Fibroblast of lung (primary cell): ENCODE measurements at regions not wholly inside any gene's neighbourhood (a gene's known extent, or its start where the extent isn't known, plus 50 kb on each side); places are given as distances from the start of the nearest gene placed in this dataset.
A peak's percentile ranks its signal among the peaks of the same experiment; 100 is the strongest.
"Not testable (repeated sequence)": the region's sequence is repeated elsewhere in the genome, so short reads cannot be mapped to it uniquely, and the experiment has no call there.

Experiments
- DNase-seq, 2 donors: peaks; one replicate each; pipeline versions ENCODE4 v3.0.0 to v3.0.0-alpha.2; 2010; ENCODE audit warnings: low read depth in 2 of 2
- H2AFZ ChIP-seq: 2 replicates; pipeline ENCODE4 v1.5.1; 2012; ENCODE audit warnings: low read length, control low read depth, inconsistent platforms
- H3K27ac ChIP-seq: 2 replicates; pipeline ENCODE4 v1.5.1; 2011; ENCODE audit warnings: low read length, control low read depth; ENCODE audit not compliant: insufficient read depth
- H3K27me3 ChIP-seq: 2 replicates; pipeline ENCODE4 v1.5.1; 2011; ENCODE audit warnings: mild to moderate bottlenecking, low read length; ENCODE audit not compliant: control insufficient read depth, insufficient read depth
- H3K36me3 ChIP-seq: 2 replicates; pipeline ENCODE4 v1.5.1; 2011; ENCODE audit warnings: low read length; ENCODE audit not compliant: control insufficient read depth, insufficient read depth
- H3K4me1 ChIP-seq: 2 replicates; pipeline ENCODE4 v1.5.1; 2011; ENCODE audit warnings: low read length; ENCODE audit not compliant: control insufficient read depth, insufficient read depth; ENCODE audit errors: extremely low read depth
- H3K4me2 ChIP-seq: 2 replicates; pipeline ENCODE4 v1.5.1; 2011; ENCODE audit warnings: low read length, control low read depth; ENCODE audit not compliant: insufficient read depth; ENCODE audit errors: extremely low read depth
- H3K4me3 ChIP-seq, 4 experiments: fragments of 200-600 bp in 1 of 4; sonication (generic) in 1 of 4; replicated peaks in 1 of 4; 2 replicates each; pipeline ENCODE4 v1.5.1; 2011 to 2016; ENCODE audit warnings: low read length in 4 of 4, low read depth in 3 of 4, mild to moderate bottlenecking in 3 of 4, control low read depth in 2 of 4, inconsistent platforms in 1 of 4, mixed read lengths in 1 of 4; ENCODE audit not compliant: insufficient read depth in 1 of 4; ENCODE audit errors: control extremely low read depth in 1 of 4
- H3K79me2 ChIP-seq: 2 replicates; pipeline ENCODE4 v1.5.1; 2012; ENCODE audit warnings: mild to moderate bottlenecking, low read length, inconsistent platforms; ENCODE audit not compliant: control insufficient read depth, insufficient read depth
- H3K9ac ChIP-seq: 2 replicates; pipeline ENCODE4 v1.5.1; 2011; ENCODE audit warnings: mild to moderate bottlenecking, low read length, control low read depth; ENCODE audit not compliant: insufficient read depth
- H3K9me3 ChIP-seq: 2 replicates; pipeline ENCODE4 v1.5.1; 2012; ENCODE audit warnings: low read depth, low read length; ENCODE audit not compliant: control insufficient read depth, insufficient read depth
- H4K20me1 ChIP-seq: 2 replicates; pipeline ENCODE4 v1.5.1; 2011; ENCODE audit warnings: low read length; ENCODE audit not compliant: control insufficient read depth, insufficient read depth; ENCODE audit errors: extremely low read depth
- EZH2 ChIP-seq: IDR thresholded peaks from 2 replicates; pipeline ENCODE4 v1.5.1; 2012; ENCODE audit warnings: low read length, control low read depth, mild to moderate bottlenecking; ENCODE audit errors: missing control alignments
- TF ChIP-seq, protein P1 (sequence below), 2 donors: IDR thresholded peaks in 1 of 2; conservative IDR thresholded peaks in 1 of 2; 1 replicate in 1 of 2; 2 replicates in 1 of 2; pipeline ENCODE4 v1.5.1; 2011 to 2012; ENCODE audit warnings: low read length in 2 of 2, control low read depth in 1 of 2, inconsistent platforms in 1 of 2, low read depth in 1 of 2, mild to moderate bottlenecking in 1 of 2

DNA sequence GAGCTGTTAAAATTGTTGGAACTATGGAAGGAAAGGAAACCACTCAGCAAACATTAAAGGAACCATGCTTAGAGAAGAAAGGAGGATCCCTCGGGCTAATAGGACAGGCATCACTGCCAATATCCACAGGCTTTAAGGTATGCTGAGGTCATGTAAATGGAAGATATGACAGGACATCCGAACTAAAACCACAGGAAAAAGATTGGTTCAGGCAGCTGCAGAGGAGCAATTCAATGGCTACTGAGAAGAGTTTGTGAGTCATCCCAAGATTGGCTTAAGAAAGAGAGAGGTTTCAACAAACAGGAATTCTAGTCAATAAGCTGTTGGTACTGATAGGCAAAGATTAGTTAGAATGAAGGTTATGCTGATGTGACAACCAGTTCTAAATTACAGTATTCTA lies 106.4 kb upstream of the FAM241A start:
- Histone ChIP-seq H4K20me1 (no peaks in the 10 kb centered on the region), H3K27me3 (no peaks in the 10 kb centered on the region), H3K4me2 (no peak overlapping the region), H3K9me3 (no peaks in the 10 kb centered on the region), H3K4me1 (no peaks in the 10 kb centered on the region), H3K36me3 (no peaks in the 10 kb centered on the region), H3K79me2 (no peaks in the 10 kb centered on the region), H3K4me3 (no peak overlapping the region), H3K27ac (no peak overlapping the region), H2AFZ (no peak overlapping the region), H3K9ac (no peak overlapping the region)
- DNase-seq: peak in 1 of 2 donors; percentile 70
- TF ChIP-seq EZH2: no peak

DNA sequence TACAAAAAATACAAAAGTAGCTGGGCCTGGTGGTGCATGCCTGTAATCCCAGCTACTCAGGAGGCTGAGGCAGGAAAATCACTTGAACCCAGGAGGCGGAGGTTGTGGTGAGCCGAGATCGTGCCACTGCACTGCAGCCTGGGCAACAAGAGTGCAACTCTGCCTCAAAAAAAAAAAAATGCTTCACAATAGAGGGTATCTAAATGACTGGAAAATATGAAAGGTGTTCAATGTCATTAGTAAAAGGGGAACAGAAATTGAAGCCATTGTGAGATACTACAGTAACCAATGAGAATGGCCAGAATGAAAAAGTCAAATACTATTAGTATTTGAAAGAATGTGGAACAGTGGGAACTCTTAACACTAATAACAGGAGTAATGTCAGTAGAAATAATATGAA lies 96.1 kb upstream of the FAM241A start:
- not testable (repeated sequence) for H3K36me3 ChIP-seq, H3K9me3 ChIP-seq, H3K27me3 ChIP-seq, H3K79me2 ChIP-seq, H4K20me1 ChIP-seq, H3K9ac ChIP-seq, H3K4me3 ChIP-seq, H2AFZ ChIP-seq, H3K4me2 ChIP-seq, H3K4me1 ChIP-seq, H3K27ac ChIP-seq, DNase-seq

DNA sequence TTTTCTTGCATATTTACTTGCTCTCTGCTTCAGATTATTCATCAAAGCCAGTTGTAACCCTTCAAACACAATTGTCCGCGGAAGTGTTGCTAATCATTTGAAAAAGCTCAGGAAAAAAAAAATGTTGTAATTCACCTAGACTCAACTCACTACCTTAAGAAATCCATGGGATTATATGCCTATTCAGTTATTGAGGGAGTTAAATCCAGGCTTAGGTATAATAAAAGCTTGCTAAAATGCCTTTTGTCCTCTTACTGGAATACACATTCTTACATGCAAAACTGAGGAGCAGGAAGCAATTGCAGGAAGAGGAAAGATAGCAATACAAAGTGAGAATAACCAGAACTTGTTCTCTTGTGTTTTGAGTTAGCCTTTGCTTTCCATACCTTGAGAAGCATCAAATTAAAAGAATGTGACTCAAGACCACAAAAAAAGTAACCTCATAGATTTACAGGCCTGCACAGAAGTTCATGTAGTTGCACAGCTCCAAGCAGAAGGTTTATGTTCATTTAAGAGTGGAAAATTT lies 91.4 kb upstream of the FAM241A start:
- Histone ChIP-seq H3K4me3 (no peak overlapping the region), H4K20me1 (no peaks in the 10 kb centered on the region), H3K27ac (no peak overlapping the region), H3K27me3 (no peaks in the 10 kb centered on the region), H3K9ac (no peak overlapping the region), H3K4me1 (no peaks in the 10 kb centered on the region), H3K36me3 (no peaks in the 10 kb centered on the region), H3K79me2 (no peaks in the 10 kb centered on the region), H2AFZ (no peak overlapping the region), H3K9me3 (no peaks in the 10 kb centered on the region), H3K4me2 (no peak overlapping the region)
- no peak for TF ChIP-seq EZH2
- TF ChIP-seq, protein P1, sequence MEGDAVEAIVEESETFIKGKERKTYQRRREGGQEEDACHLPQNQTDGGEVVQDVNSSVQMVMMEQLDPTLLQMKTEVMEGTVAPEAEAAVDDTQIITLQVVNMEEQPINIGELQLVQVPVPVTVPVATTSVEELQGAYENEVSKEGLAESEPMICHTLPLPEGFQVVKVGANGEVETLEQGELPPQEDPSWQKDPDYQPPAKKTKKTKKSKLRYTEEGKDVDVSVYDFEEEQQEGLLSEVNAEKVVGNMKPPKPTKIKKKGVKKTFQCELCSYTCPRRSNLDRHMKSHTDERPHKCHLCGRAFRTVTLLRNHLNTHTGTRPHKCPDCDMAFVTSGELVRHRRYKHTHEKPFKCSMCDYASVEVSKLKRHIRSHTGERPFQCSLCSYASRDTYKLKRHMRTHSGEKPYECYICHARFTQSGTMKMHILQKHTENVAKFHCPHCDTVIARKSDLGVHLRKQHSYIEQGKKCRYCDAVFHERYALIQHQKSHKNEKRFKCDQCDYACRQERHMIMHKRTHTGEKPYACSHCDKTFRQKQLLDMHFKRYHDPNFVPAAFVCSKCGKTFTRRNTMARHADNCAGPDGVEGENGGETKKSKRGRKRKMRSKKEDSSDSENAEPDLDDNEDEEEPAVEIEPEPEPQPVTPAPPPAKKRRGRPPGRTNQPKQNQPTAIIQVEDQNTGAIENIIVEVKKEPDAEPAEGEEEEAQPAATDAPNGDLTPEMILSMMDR (conservative IDR thresholded peaks at IDR 0.05 in 1 of 2, IDR thresholded peaks at IDR 0.05 in 1 of 2; ENCODE audit: low read depth in 1 of 2, low read length in 2 of 2): no peak
- no peak for DNase-seq

GRCh38 chr4:112055100-112055499 lies 90.2 kb upstream of the FAM241A start:
- TF ChIP-seq, protein P1 (conservative IDR thresholded peaks at IDR 0.05 in 1 of 2, IDR thresholded peaks at IDR 0.05 in 1 of 2; ENCODE audit: low read depth in 1 of 2, low read length in 2 of 2): no peak
- no peak for TF ChIP-seq EZH2
- Histone ChIP-seq H2AFZ (no peak overlapping the region), H3K4me3 (no peak overlapping the region), H3K27ac (no peak overlapping the region), H3K36me3 (no peaks in the 10 kb centered on the region), H3K4me2 (no peak overlapping the region), H3K9ac (no peak overlapping the region), H3K4me1 (no peaks in the 10 kb centered on the region), H4K20me1 (no peaks in the 10 kb centered on the region), H3K79me2 (no peaks in the 10 kb centered on the region), H3K27me3 (no peaks in the 10 kb centered on the region), H3K9me3 (no peaks in the 10 kb centered on the region)
- no peak for DNase-seq
